CD4-positive, alpha-beta T cell (primary cell): ENCODE measurements at regions not wholly inside any gene's neighbourhood (a gene's known extent, or its start where the extent isn't known, plus 50 kb on each side); places are given as distances from the start of the nearest gene placed in this dataset.

Experiments used
- ATAC-seq: fragments of 200-7000 bp; cut with Tn5 transposase; one replicate; pipeline ENCODE4 v1.10.0; 2022; ENCODE audit warnings: mild to moderate bottlenecking; ENCODE audit not compliant: poor library complexity
- CTCF ChIA-PET: fragments of 350-600 bp; sonication (Branson Sonifier 250); formaldehyde crosslinking; loops from one replicate; lab custom pipeline; 2021; ENCODE audit warnings: antibody characterized with exemption, inconsistent platforms; lab: Charles Lee
- POLR2A ChIA-PET: fragments of 350-600 bp; sonication (Branson Sonifier 250); formaldehyde crosslinking; loops from one replicate; lab custom pipeline; 2021; ENCODE audit warnings: antibody characterized with exemption, inconsistent platforms; lab: Charles Lee
- DNase-seq, 14 experiments: peaks; one replicate each; pipeline ENCODE4 v3.0.0-alpha.2; 2013 to 2020; ENCODE audit warnings: mixed read lengths in 2 of 14
- H3K27ac ChIP-seq, 2 donors: one replicate each; pipeline versions ENCODE4 v1.5.1 to v1.7.0; 2013; ENCODE audit warnings: low read length in 2 of 2, low read depth in 1 of 2, mild to moderate bottlenecking in 1 of 2
- H3K27me3 ChIP-seq, 2 experiments: 1 replicate in 1 of 2; 2 replicates in 1 of 2; pipeline versions ENCODE4 v1.6.1 to v1.7.0; 2013; ENCODE audit warnings: low read length in 2 of 2, control low read depth in 1 of 2, mild to moderate bottlenecking in 1 of 2, moderate library complexity in 1 of 2; ENCODE audit not compliant: insufficient read depth in 2 of 2, control insufficient read depth in 1 of 2
- H3K36me3 ChIP-seq: one replicate; pipeline ENCODE4 v1.6.1; 2013; ENCODE audit warnings: low read length, control low read depth; ENCODE audit not compliant: insufficient read depth
- H3K4me1 ChIP-seq: one replicate; pipeline ENCODE4 v1.6.1; 2013; ENCODE audit warnings: low read length, control low read depth; ENCODE audit not compliant: insufficient read depth
- H3K4me3 ChIP-seq: one replicate; pipeline ENCODE4 v1.5.1; 2013; ENCODE audit warnings: mild to moderate bottlenecking, low read length, moderate library complexity
- H3K9me3 ChIP-seq, 2 experiments: 1 replicate in 1 of 2; 2 replicates in 1 of 2; pipeline versions ENCODE4 v1.6.1 to v1.7.0; 2013; ENCODE audit warnings: low read length in 2 of 2, mild to moderate bottlenecking in 2 of 2, control low read depth in 1 of 2, moderate library complexity in 1 of 2; ENCODE audit not compliant: control insufficient read depth in 1 of 2, insufficient read depth in 1 of 2
- H3K27ac Mint-ChIP-seq: one replicate; pipeline ENCODE4 v1.8.0; 2020; ENCODE audit warnings: mixed read lengths
- H3K27me3 Mint-ChIP-seq: one replicate; pipeline ENCODE4 v1.8.0; 2021; ENCODE audit warnings: mixed read lengths
- H3K36me3 Mint-ChIP-seq: one replicate; pipeline ENCODE4 v1.8.0; 2021; ENCODE audit warnings: low read depth, mixed read lengths
- H3K4me1 Mint-ChIP-seq: one replicate; pipeline ENCODE4 v1.8.0; 2021; ENCODE audit warnings: low read depth, mixed read lengths
- H3K4me3 Mint-ChIP-seq: one replicate; pipeline ENCODE4 v1.8.0; 2020; ENCODE audit warnings: mild to moderate bottlenecking, mixed read lengths
- H3K9me3 Mint-ChIP-seq: one replicate; pipeline ENCODE4 v1.8.0; 2020; ENCODE audit warnings: mixed read lengths
- intact Hi-C, 2 experiments: fragments of 100-400 bp; cut with DNase I in 1 of 2; cut with micrococcal nuclease in 1 of 2; formaldehyde crosslinking; loops; one replicate each; pipeline versions ENCODE4 v1.15.1 to v1.9.0; 2023 to 2025; cut with DNase I, micrococcal nuclease
- TF ChIP-seq, protein P1 (sequence below): fragments of 200-600 bp; IDR thresholded peaks from one replicate; pipeline ENCODE4 v1.8.0; 2022; ENCODE audit warnings: antibody characterized with exemption, mild to moderate bottlenecking

- Histone ChIP-seq H3K9me3 (no peaks in the 10 kb centered on the region), H3K4me1 (no peaks in the 10 kb centered on the region), H3K27ac (no peak overlapping the region), H3K27me3 (no peaks in the 10 kb centered on the region), H3K36me3 (no peaks in the 10 kb centered on the region), H3K4me3 (no peak overlapping the region)
- Mint-ChIP-seq H3K27me3 (no peaks in the 10 kb centered on the region), H3K36me3 (no peaks in the 10 kb centered on the region), H3K4me3 (no peak overlapping the region), H3K4me1 (no peaks in the 10 kb centered on the region), H3K9me3 (peaks cover 2% of the 10 kb centered on the region), H3K27ac (no peak overlapping the region)
- ATAC-seq (no peak), DNase-seq (no peak)
- intact Hi-C loops = no loop called here
- TF ChIP-seq, protein P1, sequence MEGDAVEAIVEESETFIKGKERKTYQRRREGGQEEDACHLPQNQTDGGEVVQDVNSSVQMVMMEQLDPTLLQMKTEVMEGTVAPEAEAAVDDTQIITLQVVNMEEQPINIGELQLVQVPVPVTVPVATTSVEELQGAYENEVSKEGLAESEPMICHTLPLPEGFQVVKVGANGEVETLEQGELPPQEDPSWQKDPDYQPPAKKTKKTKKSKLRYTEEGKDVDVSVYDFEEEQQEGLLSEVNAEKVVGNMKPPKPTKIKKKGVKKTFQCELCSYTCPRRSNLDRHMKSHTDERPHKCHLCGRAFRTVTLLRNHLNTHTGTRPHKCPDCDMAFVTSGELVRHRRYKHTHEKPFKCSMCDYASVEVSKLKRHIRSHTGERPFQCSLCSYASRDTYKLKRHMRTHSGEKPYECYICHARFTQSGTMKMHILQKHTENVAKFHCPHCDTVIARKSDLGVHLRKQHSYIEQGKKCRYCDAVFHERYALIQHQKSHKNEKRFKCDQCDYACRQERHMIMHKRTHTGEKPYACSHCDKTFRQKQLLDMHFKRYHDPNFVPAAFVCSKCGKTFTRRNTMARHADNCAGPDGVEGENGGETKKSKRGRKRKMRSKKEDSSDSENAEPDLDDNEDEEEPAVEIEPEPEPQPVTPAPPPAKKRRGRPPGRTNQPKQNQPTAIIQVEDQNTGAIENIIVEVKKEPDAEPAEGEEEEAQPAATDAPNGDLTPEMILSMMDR = no peak
- ChIA-PET POLR2A (no interaction called here), CTCF (interaction anchor here (0.6 kb wide), 1 partner anchor 467 kb away, joined by 4 read pairs; no protein-coding TSS in a partner anchor)
Observed at GRCh38 chr18:60193780-60194179, 178.8 kb downstream of the MC4R start.

DNA sequence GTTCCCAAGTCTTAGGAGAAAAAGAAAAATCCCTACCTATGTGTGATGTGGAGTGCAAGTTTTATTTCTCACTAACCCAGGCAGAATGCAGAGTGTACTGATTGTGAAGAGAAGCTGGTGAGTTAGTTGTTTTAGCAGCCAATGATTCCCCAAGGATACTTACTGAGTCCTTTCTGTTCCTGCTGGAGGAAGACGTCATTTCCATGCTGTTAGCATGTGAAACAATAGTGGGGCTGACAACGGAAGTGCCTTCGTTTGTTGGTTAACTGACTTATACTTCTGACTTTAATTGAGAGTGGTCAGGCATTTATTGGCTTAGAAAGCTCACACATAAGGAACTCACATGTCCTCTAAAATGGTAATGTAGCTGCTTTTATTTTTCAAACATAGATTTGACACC is 180.6 kb downstream of the MC4R start:
- H3K36me3 Mint-ChIP-seq = no peaks in the 10 kb centered on the region
- H3K27me3 ChIP-seq = no peaks in the 10 kb centered on the region
- H3K9me3 ChIP-seq = no peaks in the 10 kb centered on the region
- ChIA-PET CTCF (no interaction called here), POLR2A (no interaction called here)
- intact Hi-C loops = no loop called here
- no peak for ATAC-seq
- no peak for DNase-seq
- TF ChIP-seq, protein P1 = no peak
- no peak overlapping the region for H3K4me3 Mint-ChIP-seq
- H3K4me1 Mint-ChIP-seq = no peaks in the 10 kb centered on the region
- H3K27ac Mint-ChIP-seq = no peak overlapping the region
- no peaks in the 10 kb centered on the region for H3K4me1 ChIP-seq
- H3K27me3 Mint-ChIP-seq = no peaks in the 10 kb centered on the region
- H3K36me3 ChIP-seq = no peaks in the 10 kb centered on the region
- H3K27ac ChIP-seq = no peak overlapping the region
- peaks cover 2% of the 10 kb centered on the region for H3K9me3 Mint-ChIP-seq
- H3K4me3 ChIP-seq = no peak overlapping the region

DNA sequence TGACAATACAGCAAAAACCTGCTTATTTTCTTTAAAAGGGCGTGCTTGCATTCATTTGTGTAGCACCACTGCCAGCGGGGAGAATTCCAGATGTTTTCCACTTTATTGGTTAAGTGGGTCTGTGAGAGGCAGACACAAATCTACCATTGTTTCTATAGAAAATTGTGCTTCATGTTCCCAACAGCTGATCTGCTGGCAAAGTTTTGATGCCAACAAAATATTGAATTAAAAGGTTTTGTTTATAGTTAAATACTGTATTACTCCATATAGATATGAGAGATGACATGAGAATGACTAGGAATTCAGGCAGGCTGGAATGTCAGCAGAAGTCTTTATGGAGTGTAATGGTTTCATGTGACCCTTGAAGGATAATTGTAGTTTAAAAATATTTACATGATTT is 182.7 kb downstream of the MC4R start:
- intact Hi-C loops = no loop called here
- Histone ChIP-seq H3K36me3 (no peaks in the 10 kb centered on the region), H3K9me3 (no peaks in the 10 kb centered on the region), H3K27me3 (no peaks in the 10 kb centered on the region), H3K27ac (no peak overlapping the region), H3K4me3 (no peak overlapping the region), H3K4me1 (no peaks in the 10 kb centered on the region)
- ATAC-seq = no peak
- Mint-ChIP-seq H3K27ac (no peak overlapping the region), H3K9me3 (peaks cover 2% of the 10 kb centered on the region), H3K27me3 (no peaks in the 10 kb centered on the region), H3K4me1 (no peaks in the 10 kb centered on the region), H3K4me3 (no peak overlapping the region), H3K36me3 (no peaks in the 10 kb centered on the region)
- DNase-seq = no peak
- CTCF ChIA-PET = no interaction called here
- POLR2A ChIA-PET = no interaction called here
- TF ChIP-seq, protein P1 = no peak
